Endodermal cell (in vitro differentiated cells): ENCODE measurements at regions not wholly inside any gene's neighbourhood (a gene's known extent, or its start where the extent isn't known, plus 50 kb on each side); places are given as distances from the start of the nearest gene placed in this dataset.
"Not testable (repeated sequence)": the region's sequence is repeated elsewhere in the genome, so short reads cannot be mapped to it uniquely, and the experiment has no call there.

Experiments
- DNase-seq: peaks from one replicate; pipeline ENCODE4 v3.0.0-alpha.2; 2017
- H3K27ac ChIP-seq: 2 replicates; pipeline ENCODE4 v1.5.1; 2013; ENCODE audit warnings: mild to moderate bottlenecking, low read depth, low read length, moderate library complexity
- H3K27me3 ChIP-seq: 2 replicates; pipeline ENCODE4 v1.6.1; 2013; ENCODE audit warnings: mild to moderate bottlenecking, low read length, moderate library complexity; ENCODE audit not compliant: insufficient read depth, control insufficient read depth, poor library complexity, severe bottlenecking
- H3K36me3 ChIP-seq: 2 replicates; pipeline ENCODE4 v1.7.0; 2013; ENCODE audit warnings: mild to moderate bottlenecking, low read length, moderate library complexity; ENCODE audit not compliant: control insufficient read depth, insufficient read depth
- H3K4me1 ChIP-seq: one replicate; pipeline ENCODE4 v1.7.0; 2013; ENCODE audit warnings: low read length; ENCODE audit not compliant: control insufficient read depth, insufficient read depth
- H3K4me3 ChIP-seq: 2 replicates; pipeline ENCODE4 v1.5.1; 2013; ENCODE audit warnings: mild to moderate bottlenecking, low read length, moderate library complexity
- H3K9ac ChIP-seq: 2 replicates; pipeline ENCODE4 v1.6.1; 2013; ENCODE audit warnings: mild to moderate bottlenecking, low read length, moderate library complexity; ENCODE audit not compliant: poor library complexity, severe bottlenecking; ENCODE audit errors: extremely low read depth
- H3K9me3 ChIP-seq: 2 replicates; pipeline ENCODE4 v1.6.1; 2013; ENCODE audit warnings: mild to moderate bottlenecking, low read length, moderate library complexity; ENCODE audit not compliant: control insufficient read depth
- H3K27ac Mint-ChIP-seq: 2 replicates; pipeline ENCODE4 v1.8.0; 2020; ENCODE audit warnings: mixed read lengths
- H3K27me3 Mint-ChIP-seq: 2 replicates; pipeline ENCODE4 v1.8.0; 2021; ENCODE audit warnings: mild to moderate bottlenecking, mixed read lengths; ENCODE audit not compliant: insufficient read depth
- H3K36me3 Mint-ChIP-seq: 2 replicates; pipeline ENCODE4 v1.8.0; 2020; ENCODE audit warnings: low read depth, mixed read lengths
- H3K4me1 Mint-ChIP-seq: 2 replicates; pipeline ENCODE4 v1.8.0; 2020; ENCODE audit warnings: mixed read lengths
- H3K4me3 Mint-ChIP-seq: 2 replicates; pipeline ENCODE4 v1.8.0; 2020; ENCODE audit warnings: mild to moderate bottlenecking, moderate library complexity, mixed read lengths
- H3K9me3 Mint-ChIP-seq: 2 replicates; pipeline ENCODE4 v1.8.0; 2020; ENCODE audit warnings: mild to moderate bottlenecking, mixed read lengths
- CTCF ChIP-seq: fragments of 200-600 bp; sonication (generic); conservative IDR thresholded peaks from 2 replicates; pipeline ENCODE4 v1.5.0; 2021; ENCODE audit warnings: antibody characterized with exemption, mild to moderate bottlenecking
- WGBS, 2 experiments: methylation state at CpG; one replicate each; pipeline versions ENCODE4 v1.1.5 to v1.1.7; 2013; ENCODE audit warnings: missing lambda C conversion rate in 2 of 2, mixed read lengths in 1 of 2; ENCODE audit not compliant: insufficient coverage in 1 of 2, insufficient read length in 1 of 2; 5-methylcytosine and 5-hydroxymethylcytosine counted together

DNA sequence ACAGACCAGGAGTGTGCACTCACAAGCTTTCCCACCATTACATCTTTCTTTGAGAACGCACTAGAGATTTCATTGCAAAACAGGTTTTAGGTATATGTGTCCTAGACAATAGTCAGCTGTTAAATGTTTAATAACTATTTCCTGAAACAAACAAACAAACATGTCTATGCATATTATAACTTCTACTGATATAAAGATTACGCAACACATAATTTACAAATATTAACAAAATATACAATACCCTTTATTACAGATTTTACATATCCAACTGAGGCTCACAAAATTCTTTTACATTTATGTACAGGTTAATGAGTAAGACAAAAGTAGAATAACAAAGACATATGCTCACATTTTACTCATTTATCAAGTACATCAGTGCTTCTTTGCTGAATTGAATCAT is 1554.0 kb upstream of the PCDH10 start:
- H3K4me3 Mint-ChIP-seq: no peak overlapping the region
- 98% methylated on average over 2 of the region's 2 CpGs; no CpG with 5 or more reads in 1 of the 2 experiments for WGBS, 2 experiments
- Histone ChIP-seq H3K36me3 (no peaks in the 10 kb centered on the region), H3K27ac (no peak overlapping the region), H3K4me1 (no peaks in the 10 kb centered on the region), H3K27me3 (no peaks in the 10 kb centered on the region), H3K4me3 (no peak overlapping the region), H3K9ac (no peak overlapping the region), H3K9me3 (no peaks in the 10 kb centered on the region)
- no peak for DNase-seq
- TF ChIP-seq CTCF: no peak
- no peak overlapping the region for H3K27ac Mint-ChIP-seq
- no peaks in the 10 kb centered on the region for H3K27me3 Mint-ChIP-seq
- no peaks in the 10 kb centered on the region for H3K36me3 Mint-ChIP-seq
- no peaks in the 10 kb centered on the region for H3K9me3 Mint-ChIP-seq
- H3K4me1 Mint-ChIP-seq: no peaks in the 10 kb centered on the region

- 64% methylated on average over 1 of the region's 1 CpG; no CpG with 5 or more reads in 1 of the 2 experiments for WGBS, 2 experiments
- no peaks in the 10 kb centered on the region for H3K9me3 Mint-ChIP-seq
- no peak overlapping the region for H3K27ac Mint-ChIP-seq
- H3K4me1 ChIP-seq: no peaks in the 10 kb centered on the region
- no peaks in the 10 kb centered on the region for H3K9me3 ChIP-seq
- no peaks in the 10 kb centered on the region for H3K27me3 ChIP-seq
- DNase-seq: no peak
- H3K36me3 ChIP-seq: no peaks in the 10 kb centered on the region
- no peak overlapping the region for H3K4me3 ChIP-seq
- no peaks in the 10 kb centered on the region for H3K36me3 Mint-ChIP-seq
- no peak overlapping the region for H3K9ac ChIP-seq
- no peak overlapping the region for H3K4me3 Mint-ChIP-seq
- no peak for TF ChIP-seq CTCF
- no peaks in the 10 kb centered on the region for H3K27me3 Mint-ChIP-seq
- no peaks in the 10 kb centered on the region for H3K4me1 Mint-ChIP-seq
- H3K27ac ChIP-seq: no peak overlapping the region
Measured at GRCh38 chr4:131603705-131604104, 1545.4 kb upstream of the PCDH10 start.

GRCh38 chr4:131609039-131609438 is 1540.1 kb upstream of the PCDH10 start:
- Histone ChIP-seq H3K9ac (no peak overlapping the region), H3K27me3 (no peaks in the 10 kb centered on the region), H3K9me3 (no peaks in the 10 kb centered on the region), H3K4me1 (no peaks in the 10 kb centered on the region), H3K27ac (no peak overlapping the region), H3K36me3 (no peaks in the 10 kb centered on the region), H3K4me3 (no peak overlapping the region)
- Mint-ChIP-seq H3K4me3 (no peak overlapping the region), H3K27me3 (no peaks in the 10 kb centered on the region), H3K36me3 (no peaks in the 10 kb centered on the region), H3K9me3 (no peaks in the 10 kb centered on the region), H3K27ac (no peak overlapping the region), H3K4me1 (no peaks in the 10 kb centered on the region)
- no peak for DNase-seq
- TF ChIP-seq CTCF: no peak

DNA sequence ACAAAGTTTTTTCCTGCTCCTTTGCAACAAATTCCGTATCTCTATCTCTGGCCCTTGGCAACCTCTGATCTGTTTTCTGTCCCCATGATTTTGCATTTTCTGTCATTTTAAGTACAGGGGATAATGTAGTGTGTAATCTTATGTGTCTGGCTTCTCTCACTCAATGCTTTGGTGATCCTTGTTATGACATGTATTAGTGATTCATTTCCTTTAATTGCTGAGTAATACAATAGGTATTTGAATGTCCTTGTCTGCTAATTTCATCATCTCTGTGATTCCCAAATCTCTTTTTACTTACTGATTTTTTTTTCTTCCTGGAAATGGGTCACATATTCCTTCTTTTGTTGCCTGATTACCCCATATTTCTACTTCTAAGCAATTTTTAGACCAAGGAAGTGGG is 1538.6 kb upstream of the PCDH10 start:
- not testable (repeated sequence) for H3K9me3 ChIP-seq, H3K36me3 Mint-ChIP-seq, H3K9ac ChIP-seq, H3K27ac ChIP-seq, H3K27ac Mint-ChIP-seq, H3K4me3 Mint-ChIP-seq, H3K4me3 ChIP-seq, H3K36me3 ChIP-seq, DNase-seq, H3K9me3 Mint-ChIP-seq, H3K27me3 Mint-ChIP-seq, H3K4me1 ChIP-seq, H3K27me3 ChIP-seq, H3K4me1 Mint-ChIP-seq
- 96% methylated on average over 1 of the region's 1 CpG; no CpG with 5 or more reads in 1 of the 2 experiments for WGBS, 2 experiments
